ENCODE measurements at regions not wholly inside any gene's neighbourhood (a gene's known extent, or its start where the extent isn't known, plus 50 kb on each side); places are given as distances from the start of the nearest gene placed in this dataset.
A peak's percentile ranks its signal among the peaks of the same experiment; 100 is the strongest.

- DNase-seq (ENCODE audit: low read depth in 2 of 3, low spot score in 2 of 3) = no peak
These were observed 200.1 kb upstream of the PROK2 start for GRCh38 chr3:71984843-71985613.

GRCh38 chr3:71983694-71984093 lies 198.7 kb upstream of the PROK2 start:
- no peak for DNase-seq (ENCODE audit: low read depth in 2 of 3, low spot score in 2 of 3)

GRCh38 chr3:71982506-71983258 lies 197.7 kb upstream of the PROK2 start:
- peak in 2 of 3 experiments; percentile 8 to 25 for DNase-seq (ENCODE audit: low read depth in 2 of 3, low spot score in 2 of 3)

GRCh38 chr3:71979175-71979574 lies 194.2 kb upstream of the PROK2 start:
- DNase-seq (ENCODE audit: low read depth in 2 of 3, low spot score in 2 of 3) = no peak

DNA sequence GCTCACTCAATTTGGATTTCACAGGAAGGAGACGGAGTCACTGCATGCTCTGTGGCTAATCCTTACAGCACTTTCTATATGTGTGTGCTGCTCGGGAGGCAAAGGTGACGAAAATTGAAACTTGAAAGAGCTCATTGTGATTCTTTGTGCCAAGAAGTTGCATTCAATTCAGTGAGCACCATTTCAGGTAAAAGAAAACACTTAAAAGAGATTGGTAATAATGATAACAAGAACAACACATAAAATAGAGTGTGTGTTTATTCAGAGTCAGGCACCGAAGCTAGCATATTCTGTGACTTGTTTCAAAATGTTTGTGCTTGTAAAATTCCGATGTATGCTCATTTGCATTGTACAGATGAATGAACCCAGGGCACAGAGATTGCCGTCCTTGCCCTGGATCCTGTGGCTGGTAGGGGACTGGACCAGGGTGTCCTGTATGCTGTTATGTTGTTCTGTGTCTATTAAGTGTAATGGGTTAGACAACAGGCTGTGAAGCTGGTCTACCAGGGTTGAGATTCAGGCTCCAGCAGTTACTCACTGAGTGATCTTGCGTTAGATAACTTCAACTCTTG lies 193.3 kb upstream of the PROK2 start:
- no peak for DNase-seq (ENCODE audit: low read depth in 2 of 3, low spot score in 2 of 3)

DNA sequence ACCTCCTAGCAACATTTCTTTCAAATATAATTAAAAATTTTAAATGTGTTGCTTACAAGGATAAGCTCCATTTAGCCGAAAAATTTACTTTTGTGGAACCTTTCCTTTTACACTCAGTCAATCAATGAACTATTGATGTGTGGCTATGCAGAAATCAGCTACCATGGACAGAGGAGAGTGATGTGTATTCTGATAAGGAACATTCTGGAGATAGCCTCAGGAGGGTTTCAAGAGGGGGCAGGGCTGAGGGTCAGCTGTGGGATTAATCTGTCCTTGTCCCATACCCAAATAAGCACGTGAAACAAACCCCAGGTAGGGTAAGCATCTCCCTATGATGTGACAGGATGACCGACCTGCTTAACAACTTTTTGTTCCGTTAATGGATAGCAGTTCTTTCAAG lies 192.6 kb upstream of the PROK2 start:
- no peak for DNase-seq (ENCODE audit: low read depth in 2 of 3, low spot score in 2 of 3)

GRCh38 chr3:71975573-71975972 lies 190.6 kb upstream of the PROK2 start:
- DNase-seq (ENCODE audit: low read depth in 2 of 3, low spot score in 2 of 3) = no peak

- no peak for DNase-seq (ENCODE audit: low read depth in 2 of 3, low spot score in 2 of 3)
These were observed 189.8 kb upstream of the PROK2 start for GRCh38 chr3:71974786-71975185.

DNA sequence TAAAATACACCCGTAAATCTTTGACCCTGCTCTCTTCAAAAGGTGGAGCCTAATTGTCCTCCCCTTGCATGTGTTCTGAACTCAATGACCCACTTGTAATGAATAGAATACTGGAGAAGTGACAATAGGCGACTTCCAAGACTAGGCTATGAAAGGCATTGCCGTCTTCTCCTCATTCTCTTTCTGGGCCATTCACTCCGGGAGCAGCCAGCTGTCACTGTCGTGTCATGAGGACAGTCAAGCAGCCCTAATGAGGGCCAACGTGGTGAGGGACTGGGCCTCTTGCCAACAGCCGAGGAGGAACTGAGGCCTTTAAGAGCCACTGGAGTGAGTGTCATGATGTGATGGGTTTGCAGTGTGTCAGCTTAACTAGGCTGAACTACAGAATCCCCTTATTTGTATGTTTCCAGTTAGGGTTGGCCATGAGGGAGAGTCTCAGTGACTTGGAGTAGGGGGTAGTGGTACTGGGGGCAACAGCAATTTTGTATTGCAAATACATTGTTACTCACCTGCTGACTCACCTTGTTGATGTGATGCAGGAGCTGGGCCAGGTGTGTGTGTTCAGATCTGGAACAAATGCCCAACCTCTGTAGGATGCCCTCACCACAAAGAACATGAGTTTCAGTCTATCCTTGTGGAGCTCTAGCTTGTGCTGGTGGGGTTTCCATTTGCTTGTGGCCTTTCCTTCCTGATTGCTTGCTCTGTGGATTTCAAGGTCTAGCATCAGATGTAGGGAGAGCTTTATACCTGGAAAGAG lies 188.5 kb upstream of the PROK2 start:
- no peak for DNase-seq (ENCODE audit: low read depth in 2 of 3, low spot score in 2 of 3)

DNA sequence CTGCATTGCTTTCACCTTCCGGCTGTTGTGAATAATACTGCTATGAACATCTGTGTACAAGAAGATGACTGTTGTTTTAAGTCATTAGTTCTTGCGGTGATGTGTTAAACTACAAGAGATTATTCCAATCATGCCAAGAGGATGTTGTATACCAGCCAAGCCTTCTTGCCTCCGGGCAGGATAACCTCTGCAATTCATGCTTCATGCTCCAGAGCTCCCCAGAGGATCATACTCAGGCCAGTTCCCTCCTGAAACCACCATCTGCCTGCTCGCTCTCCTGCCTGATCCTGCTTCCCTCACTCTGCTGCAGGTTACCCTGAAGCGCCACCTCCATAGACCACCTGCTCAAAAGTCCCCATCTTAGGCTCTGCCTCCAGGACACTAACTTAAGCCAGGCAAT lies 187.1 kb upstream of the PROK2 start:
- no peak for DNase-seq (ENCODE audit: low read depth in 2 of 3, low spot score in 2 of 3)

- no peak for DNase-seq (ENCODE audit: low read depth in 2 of 3, low spot score in 2 of 3)
These were observed 183.6 kb upstream of the PROK2 start for GRCh38 chr3:71968544-71968943.

- DNase-seq (ENCODE audit: low read depth in 2 of 3, low spot score in 2 of 3) = no peak
These were observed 181.2 kb upstream of the PROK2 start for GRCh38 chr3:71966185-71966584.

GRCh38 chr3:71964170-71964569 lies 179.2 kb upstream of the PROK2 start:
- no peak for DNase-seq (ENCODE audit: low read depth in 2 of 3, low spot score in 2 of 3)

DNA sequence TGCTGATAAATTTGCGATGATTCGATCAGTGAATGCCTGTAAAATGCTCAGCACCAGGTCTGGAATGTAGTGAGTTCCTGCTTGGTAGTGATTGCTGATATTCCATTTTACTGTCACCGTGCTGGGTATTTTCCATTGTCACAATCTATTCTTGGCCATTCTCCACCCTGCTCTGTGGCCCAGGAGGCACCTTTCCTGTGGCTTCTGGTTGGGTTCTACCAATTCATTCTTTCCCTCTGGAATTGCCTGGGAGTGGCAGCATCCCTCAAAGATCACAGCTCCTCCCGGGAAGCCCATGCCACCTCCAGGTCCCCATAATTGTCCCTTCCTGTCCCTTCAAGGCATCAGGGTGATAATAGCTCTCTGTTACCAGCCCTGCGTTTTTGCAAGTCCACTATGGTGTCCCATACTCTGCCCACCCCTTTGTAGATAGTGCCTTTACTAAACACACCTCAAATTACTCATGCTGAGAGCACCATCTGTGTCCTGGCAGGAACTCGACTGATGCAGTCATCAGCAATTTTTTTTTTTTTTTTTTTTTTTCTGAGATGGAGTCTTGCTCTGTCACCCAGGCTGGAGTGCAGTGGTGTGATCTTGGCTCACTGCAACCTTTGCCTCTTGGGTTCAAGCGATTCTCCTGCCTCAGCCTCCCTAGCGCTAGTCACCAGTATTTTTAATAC lies 177.8 kb upstream of the PROK2 start:
- no peak for DNase-seq (ENCODE audit: low read depth in 2 of 3, low spot score in 2 of 3)

DNA sequence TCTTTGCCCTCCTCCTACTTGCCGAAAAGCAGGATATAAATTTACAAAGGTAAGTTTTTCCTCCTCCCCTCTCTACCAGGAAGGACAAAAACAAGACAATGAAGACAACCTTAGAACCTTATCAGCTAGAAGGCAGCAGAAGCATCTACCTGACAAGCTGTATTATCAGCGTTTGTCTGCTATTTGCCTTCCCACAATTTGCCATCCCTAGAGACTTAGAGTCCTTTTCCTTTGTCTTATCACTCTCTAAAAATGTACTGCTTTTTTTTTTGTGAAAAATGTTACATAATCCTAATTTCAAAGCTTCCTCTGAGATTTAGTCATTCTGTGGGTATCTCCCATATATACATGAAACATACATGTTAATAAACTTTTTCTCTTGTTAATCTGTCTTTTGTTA lies 176.9 kb upstream of the PROK2 start:
- DNase-seq (ENCODE audit: low read depth in 2 of 3, low spot score in 2 of 3) = no peak

GRCh38 chr3:71961378-71961777 lies 176.4 kb upstream of the PROK2 start:
- no peak for DNase-seq (ENCODE audit: low read depth in 2 of 3, low spot score in 2 of 3)

- DNase-seq (ENCODE audit: low read depth in 2 of 3, low spot score in 2 of 3) = no peak
These were observed 173.6 kb upstream of the PROK2 start for GRCh38 chr3:71958533-71958932.

- no peak for DNase-seq (ENCODE audit: low read depth in 2 of 3, low spot score in 2 of 3)
These were observed 171.8 kb upstream of the PROK2 start for GRCh38 chr3:71956716-71957115.

GRCh38 chr3:71956069-71956340 lies 171.1 kb upstream of the PROK2 start:
- DNase-seq (ENCODE audit: low read depth in 2 of 3, low spot score in 2 of 3) = no peak

- DNase-seq (ENCODE audit: low read depth in 2 of 3, low spot score in 2 of 3) = peak in 2 of 3 experiments; percentile 4 to 8
These were observed 170.5 kb upstream of the PROK2 start for GRCh38 chr3:71955240-71956068.

All from activated CD8-positive, alpha-beta memory T cell treated with anti-CD3 and anti-CD28 coated beads for 48 hours (primary cell).